Natural killer cell treated with Interleukin-12 subunit alpha and Interleukin-12 subunit beta and Interleukin-15 and Interleukin-18, amount 100 ng/mL, for 72 hours (primary cell): ENCODE measurements at regions not wholly inside any gene's neighbourhood (a gene's known extent, or its start where the extent isn't known, plus 50 kb on each side); places are given as distances from the start of the nearest gene placed in this dataset.

ENCODE experiments used
- ATAC-seq, 2 donors: fragments of 150-1000 bp; cut with Tn5 transposase in 1 of 2; sonication (Bioruptor Pico), chemical (Tn5 transposase) in 1 of 2; 2 replicates each; pipeline ENCODE4 v1.10.0; 2021
- DNase-seq: peaks from one replicate; pipeline ENCODE4 v3.0.0; 2022; ENCODE audit warnings: low spot score
- H3K27ac Mint-ChIP-seq, 2 donors: 1 replicate in 1 of 2; 2 replicates in 1 of 2; pipeline ENCODE4 v1.8.0; 2022; ENCODE audit warnings: mixed read lengths in 2 of 2, mild to moderate bottlenecking in 1 of 2, moderate library complexity in 1 of 2
- H3K27me3 Mint-ChIP-seq, 2 donors: 1 replicate in 1 of 2; 2 replicates in 1 of 2; pipeline ENCODE4 v1.8.0; 2022; ENCODE audit warnings: mixed read lengths in 2 of 2
- H3K36me3 Mint-ChIP-seq: one replicate; pipeline ENCODE4 v1.8.0; 2022; ENCODE audit warnings: mixed read lengths
- H3K4me1 Mint-ChIP-seq, 2 donors: 1 replicate in 1 of 2; 2 replicates in 1 of 2; pipeline ENCODE4 v1.8.0; 2022; ENCODE audit warnings: low read depth in 2 of 2, mixed read lengths in 2 of 2, mild to moderate bottlenecking in 1 of 2
- H3K4me3 Mint-ChIP-seq: one replicate; pipeline ENCODE4 v1.8.0; 2022; ENCODE audit warnings: mixed read lengths
- H3K9me3 Mint-ChIP-seq: 2 replicates; pipeline ENCODE4 v1.8.0; 2022; ENCODE audit warnings: mixed read lengths

DNA sequence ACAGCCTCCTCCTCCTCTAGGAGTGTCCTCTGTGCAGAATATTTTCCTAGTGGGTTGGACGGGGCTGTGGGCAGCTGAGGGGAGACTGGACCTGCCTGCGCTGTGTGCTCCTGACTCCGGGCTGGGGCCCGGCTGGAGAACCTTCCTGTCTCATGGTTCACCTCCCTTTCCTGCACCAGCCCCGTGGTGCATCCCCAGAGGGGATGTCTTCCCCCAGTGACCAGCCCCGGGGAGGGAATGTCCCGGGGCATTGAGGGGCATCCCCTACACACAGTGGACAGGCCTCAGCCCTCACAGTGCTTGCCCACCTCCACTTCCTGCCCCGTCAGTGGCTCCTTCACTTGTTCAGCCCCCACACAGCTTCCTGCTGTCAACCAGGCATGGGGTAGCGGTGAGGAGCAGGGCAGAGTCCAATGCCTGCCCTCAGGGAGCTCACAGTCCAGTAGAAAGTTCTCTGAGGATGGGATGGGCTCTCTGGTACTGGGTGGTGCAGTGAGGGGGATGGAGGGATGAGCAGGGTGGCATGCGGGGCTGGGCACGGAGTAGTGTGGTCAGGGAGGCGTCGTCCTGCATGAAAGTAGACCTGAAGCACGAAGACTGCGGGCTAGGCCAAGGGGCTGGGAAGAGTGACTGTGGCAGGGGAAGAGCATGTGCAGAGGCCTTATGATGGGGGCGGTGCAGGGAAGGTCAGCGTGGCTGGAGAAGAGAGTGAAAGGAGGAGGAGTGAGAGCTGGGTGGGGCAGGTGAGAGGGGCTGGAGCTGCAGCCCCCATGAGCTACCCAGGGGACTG, 52.1 kb upstream of the PITX1 start:
- Mint-ChIP-seq H3K27me3 (peaks cover 24 to 25% of the 10 kb centered on the region in 2 donors), H3K4me1 (no peaks in the 10 kb centered on the region), H3K4me3 (no peak overlapping the region), H3K36me3 (peaks cover 1% of the 10 kb centered on the region), H3K27ac (no peak overlapping the region), H3K9me3 (no peaks in the 10 kb centered on the region)
- ATAC-seq (peak in 1 of 2 donors; percentile 10), DNase-seq (no peak)

DNA sequence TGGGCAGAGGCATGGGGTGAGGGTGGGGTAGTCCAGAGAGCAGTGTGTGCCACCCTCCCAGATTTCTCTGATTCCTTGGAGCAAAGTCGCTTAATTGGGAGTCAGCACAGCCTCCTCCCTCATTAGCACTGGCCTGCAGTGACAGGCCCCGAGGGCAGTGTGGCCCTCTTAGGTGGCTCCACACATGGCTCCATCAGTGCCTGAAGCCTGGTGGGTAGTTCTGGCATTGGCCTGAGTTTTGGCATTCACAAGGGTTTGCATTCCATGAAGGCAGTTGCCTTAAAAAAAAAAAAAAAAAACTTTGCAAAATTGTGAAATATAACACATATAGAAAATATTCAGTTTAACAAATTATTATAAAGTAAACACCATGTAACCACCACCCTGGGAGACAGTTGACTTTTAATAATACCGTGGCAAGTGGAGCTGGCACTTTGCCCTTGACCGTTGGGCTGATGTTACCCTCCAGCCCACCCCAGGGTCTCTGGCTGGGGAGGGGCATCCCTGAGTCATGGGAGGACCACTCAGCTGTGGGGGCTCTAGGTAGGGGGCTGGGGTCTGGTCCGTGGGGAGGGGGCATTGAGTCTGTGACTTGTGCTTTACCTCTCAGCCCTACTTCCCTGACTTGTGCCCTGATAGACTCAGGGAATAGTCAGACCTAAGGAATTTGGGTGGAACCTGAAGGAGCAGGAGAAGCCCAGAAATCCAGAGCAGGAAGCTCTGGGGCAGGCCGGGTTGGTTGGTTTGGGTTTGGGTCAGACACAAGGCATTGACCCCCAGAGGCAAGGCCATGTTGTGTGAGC, 51.3 kb upstream of the PITX1 start:
- DNase-seq (no peak), ATAC-seq (no peak)
- Mint-ChIP-seq H3K4me1 (no peaks in the 10 kb centered on the region), H3K27ac (no peak overlapping the region), H3K9me3 (no peaks in the 10 kb centered on the region), H3K36me3 (peaks cover 5% of the 10 kb centered on the region), H3K27me3 (peaks cover 26 to 32% of the 10 kb centered on the region in 2 donors), H3K4me3 (no peak overlapping the region)
